SK-N-SH treated with all-trans-retinoic acid at 6 μM for 48 hours (cell line): ENCODE measurements at regions not wholly inside any gene's neighbourhood (a gene's known extent, or its start where the extent isn't known, plus 50 kb on each side); places are given as distances from the start of the nearest gene placed in this dataset.

Source experiments
- ATAC-seq: fragments of 200-7000 bp; cut with Tn5 transposase; 3 replicates; pipeline ENCODE4 v1.9.1; 2020; ENCODE audit warnings: mild to moderate bottlenecking, moderate library complexity
- ARNTL ChIP-seq: fragments of 450-650 bp; formaldehyde crosslinking; IDR thresholded peaks from 2 replicates; pipeline ENCODE4 v1.5.0; 2020; ENCODE audit warnings: low read depth, mild to moderate bottlenecking, moderate library complexity, borderline replicate concordance
- BACH2 ChIP-seq: fragments of 250-450 bp; sonication (Bioruptor Pico); IDR thresholded peaks from 2 replicates; pipeline ENCODE4 v1.9.0; 2021; ENCODE audit warnings: mild to moderate bottlenecking, borderline replicate concordance
- CREB5 ChIP-seq: fragments of 250-450 bp; sonication (Bioruptor Pico); IDR thresholded peaks from 2 replicates; pipeline ENCODE4 v1.5.1; 2020; ENCODE audit warnings: low read depth, mild to moderate bottlenecking, moderate library complexity
- CSDC2 ChIP-seq: fragments of 250-450 bp; sonication (Bioruptor Pico); IDR thresholded peaks from 2 replicates; pipeline ENCODE4 v1.5.0; 2020; ENCODE audit warnings: mild to moderate bottlenecking, moderate library complexity
- CSRNP3 ChIP-seq: fragments of 250-450 bp; sonication (Bioruptor Pico); IDR thresholded peaks from 2 replicates; pipeline ENCODE4 v1.5.1; 2021; ENCODE audit warnings: mild to moderate bottlenecking, moderate library complexity
- ESRRG ChIP-seq: fragments of 250-450 bp; sonication (Bioruptor Pico); IDR thresholded peaks from 2 replicates; pipeline ENCODE4 v1.6.1; 2021; ENCODE audit warnings: mild to moderate bottlenecking
- GLIS3 ChIP-seq: fragments of 250-450 bp; sonication (Bioruptor Pico); IDR thresholded peaks from 2 replicates; pipeline ENCODE4 v1.5.0; 2020; ENCODE audit warnings: mild to moderate bottlenecking, moderate library complexity
- ISL1 ChIP-seq: fragments of 250-450 bp; sonication (Bioruptor Pico); IDR thresholded peaks from 2 replicates; pipeline ENCODE4 v2.1.2; 2022; ENCODE audit warnings: mild to moderate bottlenecking, moderate library complexity
- OSR1 ChIP-seq: fragments of 250-450 bp; sonication (Bioruptor Pico); IDR thresholded peaks from 2 replicates; pipeline ENCODE4 v1.8.0; 2022; ENCODE audit warnings: moderate library complexity, mild to moderate bottlenecking, inconsistent platforms
- PATZ1 ChIP-seq: fragments of 250-450 bp; sonication (Bioruptor Pico); IDR thresholded peaks from 2 replicates; pipeline ENCODE4 v1.8.0; 2020; ENCODE audit warnings: mild to moderate bottlenecking, moderate library complexity, borderline replicate concordance
- POU6F1 ChIP-seq: fragments of 250-450 bp; sonication (Bioruptor Pico); IDR thresholded peaks from 2 replicates; pipeline ENCODE4 v1.8.0; 2021; ENCODE audit warnings: low read depth, mild to moderate bottlenecking, moderate library complexity, borderline replicate concordance
- PPARA ChIP-seq: fragments of 250-450 bp; sonication (Bioruptor Pico); IDR thresholded peaks from 2 replicates; pipeline ENCODE4 v1.5.0; 2020; ENCODE audit warnings: mild to moderate bottlenecking, borderline replicate concordance
- RARB ChIP-seq: fragments of 250-450 bp; sonication (Bioruptor Pico); IDR thresholded peaks from 2 replicates; pipeline ENCODE4 v1.8.0; 2021; ENCODE audit warnings: mild to moderate bottlenecking, moderate library complexity
- SNAI2 ChIP-seq: fragments of 250-450 bp; sonication (Bioruptor Pico); IDR thresholded peaks from 2 replicates; pipeline ENCODE4 v1.5.0; 2020; ENCODE audit warnings: mild to moderate bottlenecking, moderate library complexity
- TCF4 ChIP-seq: fragments of 250-450 bp; sonication (Bioruptor Pico); IDR thresholded peaks from 2 replicates; pipeline ENCODE4 v1.8.0; 2021; ENCODE audit warnings: mild to moderate bottlenecking, moderate library complexity, borderline replicate concordance
- TOX ChIP-seq: fragments of 250-450 bp; sonication (Bioruptor Pico); IDR thresholded peaks from 2 replicates; pipeline ENCODE4 v1.8.0; 2021; ENCODE audit warnings: mild to moderate bottlenecking, moderate library complexity, borderline replicate concordance
- TSHZ2 ChIP-seq: fragments of 250-450 bp; sonication (Bioruptor Pico); IDR thresholded peaks from 2 replicates; pipeline ENCODE4 v1.5.0; 2020; ENCODE audit warnings: mild to moderate bottlenecking, moderate library complexity
- ZC3H10 ChIP-seq: fragments of 250-450 bp; sonication (Bioruptor Pico); IDR thresholded peaks from 2 replicates; pipeline ENCODE4 v1.5.1; 2021; ENCODE audit warnings: mild to moderate bottlenecking, moderate library complexity
- ZFP3 ChIP-seq: fragments of 250-450 bp; sonication (Bioruptor Pico); IDR thresholded peaks from 2 replicates; pipeline ENCODE4 v1.5.0; 2020; ENCODE audit warnings: mild to moderate bottlenecking, moderate library complexity
- ZFP30 ChIP-seq: fragments of 450-650 bp; formaldehyde crosslinking; IDR thresholded peaks from 2 replicates; pipeline ENCODE4 v1.5.0; 2022; ENCODE audit warnings: mild to moderate bottlenecking, moderate library complexity
- ZNF565 ChIP-seq: fragments of 450-650 bp; formaldehyde crosslinking; conservative IDR thresholded peaks from 2 replicates; pipeline ENCODE4 v1.5.0; 2020; ENCODE audit warnings: low read depth, mild to moderate bottlenecking, moderate library complexity
- ZNF70 ChIP-seq: fragments of 450-650 bp; formaldehyde crosslinking; IDR thresholded peaks from 2 replicates; pipeline ENCODE4 v1.5.0; 2020; ENCODE audit warnings: mild to moderate bottlenecking, moderate library complexity
- ZNF8 ChIP-seq: fragments of 450-650 bp; formaldehyde crosslinking; IDR thresholded peaks from 2 replicates; pipeline ENCODE4 v1.5.0; 2020; ENCODE audit warnings: mild to moderate bottlenecking, moderate library complexity

- TF ChIP-seq ZNF8 (CRISPR knock-in tag) (no peak), ZNF565 (CRISPR knock-in tag) (no peak), PATZ1 (CRISPR knock-in tag) (peak; percentile 49; the same call in 1 of the 2 replicates), TSHZ2 (CRISPR knock-in tag) (no peak; the same call in 1 of the 2 replicates), CSDC2 (CRISPR knock-in tag) (peak; percentile 19), PPARA (CRISPR knock-in tag) (no peak), ZFP30 (CRISPR knock-in tag) (no peak), ZNF70 (CRISPR knock-in tag) (no peak), SNAI2 (CRISPR knock-in tag) (no peak; the same call in 1 of the 2 replicates), ARNTL (CRISPR knock-in tag) (no peak), GLIS3 (CRISPR knock-in tag) (no peak), CREB5 (CRISPR knock-in tag) (no peak), ZFP3 (CRISPR knock-in tag) (peak; percentile 39; the same call in 1 of the 2 replicates), CSRNP3 (CRISPR knock-in tag) (no peak), ESRRG (no peak), BACH2 (CRISPR knock-in tag) (no peak), POU6F1 (CRISPR knock-in tag) (no peak), RARB (CRISPR knock-in tag) (no peak), OSR1 (CRISPR knock-in tag) (no peak), TCF4 (CRISPR knock-in tag) (no peak), TOX (CRISPR knock-in tag) (no peak), ISL1 (CRISPR knock-in tag) (peak; percentile 36; the same call in 1 of the 2 replicates), ZC3H10 (no peak)
- peak; percentile 95 for ATAC-seq
Observed at GRCh38 chr5:160175438-160176218, 53.7 kb upstream of the FABP6 start.

- ATAC-seq = peak; percentile 58
- TF ChIP-seq TSHZ2 (CRISPR knock-in tag) (no peak), TOX (CRISPR knock-in tag) (no peak), ZNF70 (CRISPR knock-in tag) (no peak), CREB5 (CRISPR knock-in tag) (no peak), TCF4 (CRISPR knock-in tag) (no peak), POU6F1 (CRISPR knock-in tag) (no peak), ZC3H10 (no peak), ZNF8 (CRISPR knock-in tag) (no peak)
Observed at GRCh38 chr5:160174780-160175437, 54.4 kb upstream of the FABP6 start.
